SU-DHL-6 (cell line): ENCODE measurements at regions not wholly inside any gene's neighbourhood (a gene's known extent, or its start where the extent isn't known, plus 50 kb on each side); places are given as distances from the start of the nearest gene placed in this dataset.
"Not testable (repeated sequence)": the region's sequence is repeated elsewhere in the genome, so short reads cannot be mapped to it uniquely, and the experiment has no call there.

ENCODE experiments used
- H2AFZ ChIP-seq: fragments of 200-600 bp; sonication (generic); 2 replicates; pipeline ENCODE4 v1.6.1; 2014; ENCODE audit warnings: low read depth, mild to moderate bottlenecking, moderate library complexity, mixed read lengths, antibody characterized with exemption, low read length; ENCODE audit not compliant: severe bottlenecking
- H3F3A ChIP-seq: fragments of 200-600 bp; shearing (Covaris generic); 2 replicates; pipeline ENCODE4 v1.6.0; 2016; ENCODE audit warnings: antibody characterized with exemption, mild to moderate bottlenecking; ENCODE audit not compliant: insufficient read depth
- H3K27ac ChIP-seq: fragments of 200-600 bp; sonication (generic); 2 replicates; pipeline ENCODE4 v1.5.1; 2016; ENCODE audit warnings: low read depth, mild to moderate bottlenecking, low read length, moderate library complexity, mixed read lengths
- H3K27me3 ChIP-seq: fragments of 200-600 bp; sonication (generic), shearing (Covaris generic); 2 replicates; pipeline ENCODE4 v1.6.0; 2014; ENCODE audit warnings: mild to moderate bottlenecking, low read length
- H3K36me3 ChIP-seq: fragments of 200-600 bp; sonication (generic); 2 replicates; pipeline ENCODE4 v1.6.1; 2014; ENCODE audit warnings: mild to moderate bottlenecking, low read length, mixed read lengths
- H3K4me2 ChIP-seq: fragments of 300-600, 200-600 bp; shearing (Covaris generic), sonication (generic); 2 replicates; pipeline ENCODE4 v1.6.0; 2014; ENCODE audit warnings: low read length, low read depth, mild to moderate bottlenecking; ENCODE audit not compliant: poor library complexity, severe bottlenecking
- H3K4me3 ChIP-seq: fragments of 200-600 bp; sonication (generic); 2 replicates; pipeline ENCODE4 v1.5.1; 2014; ENCODE audit warnings: antibody characterized with exemption, low read length, mild to moderate bottlenecking, mixed read lengths; ENCODE audit not compliant: insufficient read depth, poor library complexity, severe bottlenecking
- H3K79me2 ChIP-seq: fragments of 200-600 bp; sonication (generic); 2 replicates; pipeline ENCODE4 v1.6.1; 2014; ENCODE audit warnings: mild to moderate bottlenecking, low read length, moderate library complexity; ENCODE audit not compliant: insufficient read depth
- H3K9ac ChIP-seq: fragments of 200-600 bp; sonication (generic); 2 replicates; pipeline ENCODE4 v1.7.0; 2014; ENCODE audit warnings: mild to moderate bottlenecking, low read length
- H3K9me2 ChIP-seq: fragments of 200-600 bp; sonication (generic); replicated peaks from 2 replicates; pipeline ENCODE4 v1.6.1; 2014; ENCODE audit warnings: low read length; ENCODE audit not compliant: insufficient read depth
- H3K9me3 ChIP-seq: fragments of 200-600 bp; sonication (generic); 2 replicates; pipeline ENCODE4 v1.6.1; 2014; ENCODE audit warnings: low read length, mixed read lengths; ENCODE audit not compliant: insufficient read depth
- H4K20me1 ChIP-seq: fragments of 200-600 bp; sonication (generic); 2 replicates; pipeline ENCODE4 v1.6.1; 2014; ENCODE audit warnings: low read depth, mild to moderate bottlenecking, antibody characterized with exemption, low read length, moderate library complexity, mixed read lengths
- EZH2phosphoT487 ChIP-seq: fragments of 200-600 bp; sonication (generic), shearing (Covaris generic); conservative IDR thresholded peaks from 2 replicates; pipeline ENCODE4 v1.6.1; 2018; ENCODE audit warnings: mild to moderate bottlenecking, antibody characterized with exemption, low read length, moderate library complexity, mixed read lengths
- TF ChIP-seq, protein P1 (sequence below): fragments of 200-600 bp; sonication (generic); IDR thresholded peaks from one replicate; pipeline ENCODE4 v1.5.1; 2017; ENCODE audit warnings: antibody characterized with exemption, mild to moderate bottlenecking, low read length, moderate library complexity; ENCODE audit not compliant: insufficient read depth, poor library complexity, severe bottlenecking

GRCh38 chr6:153301602-153302001 is 170.5 kb upstream of the RGS17 start:
- no peak overlapping the region for H3K4me2 ChIP-seq
- H3K9me3 ChIP-seq: no peaks in the 10 kb centered on the region
- H3K27me3 ChIP-seq: no peaks in the 10 kb centered on the region
- H3K9me2 ChIP-seq: no peaks in the 10 kb centered on the region
- no peak overlapping the region for H3K27ac ChIP-seq
- no peaks in the 10 kb centered on the region for H3K79me2 ChIP-seq
- no peaks in the 10 kb centered on the region for H4K20me1 ChIP-seq
- H3K9ac ChIP-seq: no peak overlapping the region
- H3K4me3 ChIP-seq: no peak overlapping the region
- no peaks in the 10 kb centered on the region for H3F3A ChIP-seq
- no peak overlapping the region for H2AFZ ChIP-seq
- no peaks in the 10 kb centered on the region for H3K36me3 ChIP-seq
- no peak for TF ChIP-seq EZH2phosphoT487
- TF ChIP-seq, protein P1, sequence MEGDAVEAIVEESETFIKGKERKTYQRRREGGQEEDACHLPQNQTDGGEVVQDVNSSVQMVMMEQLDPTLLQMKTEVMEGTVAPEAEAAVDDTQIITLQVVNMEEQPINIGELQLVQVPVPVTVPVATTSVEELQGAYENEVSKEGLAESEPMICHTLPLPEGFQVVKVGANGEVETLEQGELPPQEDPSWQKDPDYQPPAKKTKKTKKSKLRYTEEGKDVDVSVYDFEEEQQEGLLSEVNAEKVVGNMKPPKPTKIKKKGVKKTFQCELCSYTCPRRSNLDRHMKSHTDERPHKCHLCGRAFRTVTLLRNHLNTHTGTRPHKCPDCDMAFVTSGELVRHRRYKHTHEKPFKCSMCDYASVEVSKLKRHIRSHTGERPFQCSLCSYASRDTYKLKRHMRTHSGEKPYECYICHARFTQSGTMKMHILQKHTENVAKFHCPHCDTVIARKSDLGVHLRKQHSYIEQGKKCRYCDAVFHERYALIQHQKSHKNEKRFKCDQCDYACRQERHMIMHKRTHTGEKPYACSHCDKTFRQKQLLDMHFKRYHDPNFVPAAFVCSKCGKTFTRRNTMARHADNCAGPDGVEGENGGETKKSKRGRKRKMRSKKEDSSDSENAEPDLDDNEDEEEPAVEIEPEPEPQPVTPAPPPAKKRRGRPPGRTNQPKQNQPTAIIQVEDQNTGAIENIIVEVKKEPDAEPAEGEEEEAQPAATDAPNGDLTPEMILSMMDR: no peak

- not testable (repeated sequence) for H3K79me2 ChIP-seq, H3K4me3 ChIP-seq, H3K9me2 ChIP-seq, H3K27ac ChIP-seq, H3F3A ChIP-seq, H3K36me3 ChIP-seq, H3K4me2 ChIP-seq, H4K20me1 ChIP-seq, H2AFZ ChIP-seq, H3K27me3 ChIP-seq, H3K9ac ChIP-seq, H3K9me3 ChIP-seq
Observed at GRCh38 chr6:153282456-153282855, 151.4 kb upstream of the RGS17 start.

DNA sequence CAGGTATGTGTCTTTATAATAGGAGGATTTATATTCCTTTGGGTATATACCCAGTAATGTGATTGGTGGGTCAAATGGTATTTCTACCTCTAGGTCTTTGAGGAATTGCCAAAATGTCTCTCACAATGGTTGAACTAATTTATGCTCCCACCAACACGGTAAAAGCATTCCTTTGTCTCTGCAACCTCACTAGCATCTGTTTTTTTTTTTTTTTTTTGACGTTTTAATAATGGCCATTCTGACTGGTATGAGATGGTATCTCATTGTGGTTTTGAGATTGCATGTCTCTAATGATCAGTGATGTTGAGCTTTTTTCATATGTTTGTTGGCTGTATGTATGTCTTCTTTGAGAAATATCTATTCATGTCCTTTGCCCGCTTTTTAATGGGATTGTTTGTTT is 144.9 kb upstream of the RGS17 start:
- H3K9me2 ChIP-seq: no peaks in the 10 kb centered on the region
- no peaks in the 10 kb centered on the region for H3F3A ChIP-seq
- no peak overlapping the region for H3K4me2 ChIP-seq
- H3K79me2 ChIP-seq: no peaks in the 10 kb centered on the region
- no peak for TF ChIP-seq EZH2phosphoT487
- TF ChIP-seq, protein P1: no peak
- H4K20me1 ChIP-seq: no peaks in the 10 kb centered on the region
- no peaks in the 10 kb centered on the region for H3K36me3 ChIP-seq
- no peak overlapping the region for H3K27ac ChIP-seq
- H3K9ac ChIP-seq: no peak overlapping the region
- H3K27me3 ChIP-seq: no peaks in the 10 kb centered on the region
- H3K9me3 ChIP-seq: no peaks in the 10 kb centered on the region
- H2AFZ ChIP-seq: no peak overlapping the region
- H3K4me3 ChIP-seq: no peak overlapping the region

- H4K20me1 ChIP-seq: no peaks in the 10 kb centered on the region
- TF ChIP-seq EZH2phosphoT487: no peak
- no peaks in the 10 kb centered on the region for H3K36me3 ChIP-seq
- H3F3A ChIP-seq: no peaks in the 10 kb centered on the region
- H3K9ac ChIP-seq: no peak overlapping the region
- H3K79me2 ChIP-seq: no peaks in the 10 kb centered on the region
- H3K9me3 ChIP-seq: no peaks in the 10 kb centered on the region
- no peaks in the 10 kb centered on the region for H3K27me3 ChIP-seq
- H3K27ac ChIP-seq: no peak overlapping the region
- H2AFZ ChIP-seq: no peak overlapping the region
- H3K4me3 ChIP-seq: no peak overlapping the region
- no peaks in the 10 kb centered on the region for H3K9me2 ChIP-seq
- H3K4me2 ChIP-seq: no peak overlapping the region
Observed at GRCh38 chr6:153272201-153272980, 141.3 kb upstream of the RGS17 start.
